MM.1S (cell line): ENCODE measurements at regions not wholly inside any gene's neighbourhood (a gene's known extent, or its start where the extent isn't known, plus 50 kb on each side); places are given as distances from the start of the nearest gene placed in this dataset.
"Not testable (repeated sequence)": the region's sequence is repeated elsewhere in the genome, so short reads cannot be mapped to it uniquely, and the experiment has no call there.

Experiments
- DNase-seq: peaks from one replicate; pipeline ENCODE4 v3.0.0-alpha.2; 2015
- H2AFZ ChIP-seq: fragments of 300-600 bp; sonication (generic); 2 replicates; pipeline ENCODE4 v1.6.0; 2016; ENCODE audit warnings: antibody characterized with exemption, low read length
- H3F3A ChIP-seq: fragments of 300-600 bp; sonication (generic); 2 replicates; pipeline ENCODE4 v1.6.1; 2016; ENCODE audit warnings: mild to moderate bottlenecking, antibody characterized with exemption, low read length, moderate library complexity, mixed read lengths; ENCODE audit not compliant: insufficient read depth
- H3K27ac ChIP-seq: fragments of 300-600 bp; sonication (generic); 2 replicates; pipeline ENCODE4 v1.5.1; 2016; ENCODE audit warnings: mild to moderate bottlenecking, low read length
- H3K27me3 ChIP-seq: fragments of 300-600 bp; sonication (generic); replicated peaks from 2 replicates; pipeline ENCODE4 v1.6.0; 2016; ENCODE audit warnings: low read length; ENCODE audit not compliant: insufficient read depth
- H3K36me3 ChIP-seq: fragments of 300-600 bp; sonication (generic); replicated peaks from 2 replicates; pipeline ENCODE4 v1.6.1; 2016; ENCODE audit warnings: mild to moderate bottlenecking, low read length, mixed read lengths; ENCODE audit not compliant: insufficient read depth
- H3K4me1 ChIP-seq: fragments of 300-600 bp; sonication (generic); 2 replicates; pipeline ENCODE4 v1.6.1; 2016; ENCODE audit warnings: low read length, mixed read lengths
- H3K4me2 ChIP-seq: fragments of 300-600 bp; sonication (generic); 2 replicates; pipeline ENCODE4 v1.6.0; 2016; ENCODE audit warnings: low read depth, low read length
- H3K4me3 ChIP-seq: fragments of 300-600 bp; sonication (generic); 2 replicates; pipeline ENCODE4 v1.5.1; 2016; ENCODE audit warnings: low read length, mixed read lengths
- H3K79me2 ChIP-seq: fragments of 300-600 bp; sonication (generic); 2 replicates; pipeline ENCODE4 v1.6.1; 2016; ENCODE audit warnings: mixed run types, low read length, mixed read lengths
- H3K9ac ChIP-seq: fragments of 300-600 bp; sonication (generic); 2 replicates; pipeline ENCODE4 v1.6.1; 2016; ENCODE audit warnings: low read length, mixed read lengths
- H3K9me2 ChIP-seq: fragments of 300-600 bp; sonication (generic); replicated peaks from 2 replicates; pipeline ENCODE4 v1.6.1; 2016; ENCODE audit warnings: mild to moderate bottlenecking, low read length, mixed read lengths; ENCODE audit not compliant: insufficient read depth
- H3K9me3 ChIP-seq: fragments of 300-600 bp; sonication (generic); replicated peaks from 2 replicates; pipeline ENCODE4 v1.6.1; 2016; ENCODE audit warnings: mild to moderate bottlenecking, low read length, mixed read lengths; ENCODE audit not compliant: insufficient read depth
- H4K20me1 ChIP-seq: fragments of 300-600 bp; sonication (generic); 2 replicates; pipeline ENCODE4 v1.6.1; 2016; ENCODE audit warnings: mild to moderate bottlenecking, low read length, moderate library complexity, mixed read lengths; ENCODE audit not compliant: insufficient read depth
- EZH2 ChIP-seq: fragments of 300-600 bp; sonication (generic); optimal IDR thresholded peaks from 2 replicates; pipeline ENCODE3; 2017; ENCODE audit warnings: low read depth, mild to moderate bottlenecking, antibody characterized with exemption, low read length, mixed read lengths
- EZH2phosphoT487 ChIP-seq: fragments of 300-600 bp; sonication (generic); IDR thresholded peaks from 2 replicates; pipeline ENCODE4 v1.6.1; 2018; ENCODE audit warnings: antibody characterized with exemption, low read length
- TF ChIP-seq, protein P1 (sequence below): fragments of 300-600 bp; sonication (generic); IDR thresholded peaks from 2 replicates; pipeline ENCODE4 v1.5.1; 2016; ENCODE audit warnings: antibody characterized with exemption, low read length, mixed read lengths

DNA sequence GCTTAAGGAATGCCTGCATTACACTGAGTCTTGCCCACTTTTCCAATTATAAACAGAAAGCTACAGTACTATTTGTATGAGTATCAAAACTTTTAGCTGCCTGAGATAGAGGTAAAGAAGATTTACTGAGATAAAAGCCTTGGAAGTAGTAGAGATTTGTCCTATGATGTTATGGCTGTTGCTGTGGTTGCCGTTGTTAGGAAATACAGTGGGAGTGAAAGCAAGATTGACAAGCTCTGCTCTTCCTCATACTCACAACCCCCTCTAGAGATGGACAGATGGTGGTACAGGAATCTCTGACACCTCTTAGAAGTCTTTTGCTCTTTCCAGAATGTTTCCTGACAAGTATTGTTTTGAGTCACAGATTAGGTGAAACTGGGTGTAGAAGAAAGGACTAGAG, 242.5 kb downstream of the RPIA start:
- Histone ChIP-seq H3K9ac (no peak overlapping the region), H3K9me3 (no peaks in the 10 kb centered on the region), H3K4me1 (no peaks in the 10 kb centered on the region), H3K27me3 (no peaks in the 10 kb centered on the region), H3K36me3 (no peaks in the 10 kb centered on the region), H4K20me1 (no peaks in the 10 kb centered on the region), H3K4me2 (no peak overlapping the region), H3K4me3 (no peak overlapping the region), H3K9me2 (no peaks in the 10 kb centered on the region), H2AFZ (no peak overlapping the region), H3K79me2 (no peaks in the 10 kb centered on the region), H3F3A (no peaks in the 10 kb centered on the region), H3K27ac (no peak overlapping the region)
- TF ChIP-seq, protein P1, sequence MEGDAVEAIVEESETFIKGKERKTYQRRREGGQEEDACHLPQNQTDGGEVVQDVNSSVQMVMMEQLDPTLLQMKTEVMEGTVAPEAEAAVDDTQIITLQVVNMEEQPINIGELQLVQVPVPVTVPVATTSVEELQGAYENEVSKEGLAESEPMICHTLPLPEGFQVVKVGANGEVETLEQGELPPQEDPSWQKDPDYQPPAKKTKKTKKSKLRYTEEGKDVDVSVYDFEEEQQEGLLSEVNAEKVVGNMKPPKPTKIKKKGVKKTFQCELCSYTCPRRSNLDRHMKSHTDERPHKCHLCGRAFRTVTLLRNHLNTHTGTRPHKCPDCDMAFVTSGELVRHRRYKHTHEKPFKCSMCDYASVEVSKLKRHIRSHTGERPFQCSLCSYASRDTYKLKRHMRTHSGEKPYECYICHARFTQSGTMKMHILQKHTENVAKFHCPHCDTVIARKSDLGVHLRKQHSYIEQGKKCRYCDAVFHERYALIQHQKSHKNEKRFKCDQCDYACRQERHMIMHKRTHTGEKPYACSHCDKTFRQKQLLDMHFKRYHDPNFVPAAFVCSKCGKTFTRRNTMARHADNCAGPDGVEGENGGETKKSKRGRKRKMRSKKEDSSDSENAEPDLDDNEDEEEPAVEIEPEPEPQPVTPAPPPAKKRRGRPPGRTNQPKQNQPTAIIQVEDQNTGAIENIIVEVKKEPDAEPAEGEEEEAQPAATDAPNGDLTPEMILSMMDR, result peak; percentile 46
- TF ChIP-seq EZH2 (no peak), EZH2phosphoT487 (no peak)
- peak; percentile 40 for DNase-seq

DNA sequence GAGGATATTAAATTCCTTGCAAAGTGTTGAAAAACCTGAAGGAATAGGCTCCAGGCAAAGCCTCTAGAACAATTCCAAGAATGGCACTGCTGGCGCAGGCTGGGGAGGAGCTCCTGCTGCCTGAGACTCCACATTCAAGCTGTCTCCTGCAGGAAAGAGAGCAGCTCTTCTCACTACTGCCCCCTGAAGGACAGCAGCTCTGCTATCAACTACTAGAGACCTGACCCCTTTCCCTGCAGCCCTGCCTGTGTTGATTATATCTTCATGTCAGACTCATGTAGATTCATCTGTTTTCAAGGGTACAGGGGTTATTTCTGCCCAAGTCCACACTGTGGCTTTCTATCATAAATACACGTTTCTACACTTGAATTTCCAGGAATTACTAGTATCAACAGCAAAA, 249.7 kb downstream of the RPIA start:
- H3K79me2 ChIP-seq, H3K9ac ChIP-seq, H3K9me2 ChIP-seq, H3K4me2 ChIP-seq, H3K36me3 ChIP-seq, H3K27ac ChIP-seq, H3K4me1 ChIP-seq, H4K20me1 ChIP-seq, H3K27me3 ChIP-seq, H2AFZ ChIP-seq, H3F3A ChIP-seq, H3K9me3 ChIP-seq, H3K4me3 ChIP-seq: not testable (repeated sequence)
- TF ChIP-seq, protein P1, result peak; percentile 49
- peak; percentile 30 for DNase-seq

DNA sequence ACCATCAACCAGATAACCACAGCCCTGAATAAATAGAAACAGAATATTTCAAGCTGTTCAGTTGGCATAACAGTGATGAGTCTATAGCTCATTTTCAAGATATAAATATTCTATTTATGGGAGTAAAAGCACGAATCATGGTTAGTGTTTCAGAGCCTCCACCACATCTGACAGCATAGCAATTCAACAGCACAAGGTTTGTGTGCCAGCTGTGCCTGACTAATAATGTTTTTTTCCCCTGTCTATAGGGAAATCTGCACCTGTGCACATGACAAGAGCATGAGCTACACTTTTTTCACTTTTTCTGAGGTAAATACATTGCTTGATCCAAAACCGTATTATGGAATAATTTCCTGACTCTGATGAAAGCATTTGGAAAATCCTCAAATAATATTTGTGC, 251.3 kb downstream of the RPIA start:
- no peak overlapping the region for H3K27ac ChIP-seq
- no peak overlapping the region for H2AFZ ChIP-seq
- no peak overlapping the region for H3K4me2 ChIP-seq
- peak; percentile 27 for DNase-seq
- no peak for TF ChIP-seq EZH2phosphoT487
- TF ChIP-seq EZH2, result no peak
- TF ChIP-seq, protein P1, result no peak
- H3K9ac ChIP-seq, result no peak overlapping the region
- H3K79me2 ChIP-seq, result no peaks in the 10 kb centered on the region
- no peaks in the 10 kb centered on the region for H4K20me1 ChIP-seq
- H3K9me2 ChIP-seq, result no peaks in the 10 kb centered on the region
- H3K4me1 ChIP-seq, result no peaks in the 10 kb centered on the region
- no peaks in the 10 kb centered on the region for H3K36me3 ChIP-seq
- no peak overlapping the region for H3K4me3 ChIP-seq
- no peaks in the 10 kb centered on the region for H3K27me3 ChIP-seq
- H3F3A ChIP-seq, result no peaks in the 10 kb centered on the region
- H3K9me3 ChIP-seq, result no peaks in the 10 kb centered on the region

DNA sequence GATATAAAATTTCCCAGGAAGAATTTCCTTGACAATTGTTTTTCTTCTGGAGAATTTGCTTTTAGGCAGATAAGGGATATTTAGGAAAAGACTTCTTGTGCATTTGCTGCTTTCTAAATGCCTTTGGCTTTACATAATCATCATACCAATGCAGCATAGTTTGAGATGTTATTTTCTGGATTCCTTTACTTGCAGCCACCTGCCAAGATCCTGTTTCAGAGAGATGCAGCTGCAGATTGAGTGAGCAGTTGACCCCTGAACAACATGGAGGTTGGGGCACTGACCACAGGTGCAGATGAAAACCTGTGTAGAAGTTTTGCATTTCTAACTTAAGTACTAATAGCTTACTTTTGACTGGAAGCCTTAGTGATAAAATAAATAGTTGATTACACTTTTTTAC, 257.9 kb downstream of the RPIA start:
- no peaks in the 10 kb centered on the region for H3K4me1 ChIP-seq
- no peak overlapping the region for H3K27ac ChIP-seq
- TF ChIP-seq, protein P1, result no peak
- no peak for TF ChIP-seq EZH2
- TF ChIP-seq EZH2phosphoT487, result no peak
- no peak overlapping the region for H3K9ac ChIP-seq
- no peaks in the 10 kb centered on the region for H3F3A ChIP-seq
- H3K36me3 ChIP-seq, result no peaks in the 10 kb centered on the region
- no peaks in the 10 kb centered on the region for H4K20me1 ChIP-seq
- no peak overlapping the region for H2AFZ ChIP-seq
- H3K4me3 ChIP-seq, result no peak overlapping the region
- no peaks in the 10 kb centered on the region for H3K27me3 ChIP-seq
- no peak overlapping the region for H3K4me2 ChIP-seq
- no peaks in the 10 kb centered on the region for H3K79me2 ChIP-seq
- no peaks in the 10 kb centered on the region for H3K9me3 ChIP-seq
- no peaks in the 10 kb centered on the region for H3K9me2 ChIP-seq
- peak; percentile 25 for DNase-seq
